Right atrium auricular region (tissue), 2 donors: ENCODE measurements at regions not wholly inside any gene's neighbourhood (a gene's known extent, or its start where the extent isn't known, plus 50 kb on each side); places are given as distances from the start of the nearest gene placed in this dataset.

Experiments used
- DNase-seq: peaks from one replicate; pipeline ENCODE4 v3.0.0-alpha.2; 2019; ENCODE audit warnings: low spot score
- H3K27ac ChIP-seq, 2 donors: fragments of 200-600 bp; sonication (generic); 1 replicate in 1 of 2; 2 replicates in 1 of 2; pipeline ENCODE4 v1.5.1; 2016 to 2019
- H3K27me3 ChIP-seq, 2 donors: fragments of 200-600 bp; sonication (generic); one replicate each; pipeline versions ENCODE4 v1.5.1 to v1.6.0; 2017 to 2019
- H3K36me3 ChIP-seq: fragments of 200-600 bp; sonication (generic); one replicate; pipeline ENCODE4 v1.5.1; 2016
- H3K4me1 ChIP-seq, 2 donors: fragments of 200-600 bp; sonication (generic); one replicate each; pipeline versions ENCODE4 v1.5.1 to v1.6.0; 2017 to 2019
- H3K4me3 ChIP-seq, 2 donors: fragments of 200-600 bp; sonication (generic); 1 replicate in 1 of 2; 2 replicates in 1 of 2; pipeline ENCODE4 v1.5.1; 2017 to 2019; ENCODE audit warnings: mild to moderate bottlenecking in 1 of 2, moderate library complexity in 1 of 2
- H3K9me3 ChIP-seq, 2 donors: fragments of 200-600 bp; sonication (generic); one replicate each; pipeline ENCODE4 v1.5.1; 2019
- CTCF ChIP-seq, 2 donors: fragments of 200-600 bp; sonication (generic); IDR thresholded peaks; one replicate each; pipeline ENCODE4 v1.5.1; 2019; ENCODE audit warnings: antibody characterized with exemption in 2 of 2

- no peaks in the 10 kb centered on the region for H3K4me1 ChIP-seq
- no peak for TF ChIP-seq CTCF (IDR thresholded peaks at IDR 0.05)
- no peak for DNase-seq
- no peak overlapping the region for H3K27ac ChIP-seq
- H3K4me3 ChIP-seq = no peak overlapping the region
- H3K36me3 ChIP-seq = no peaks in the 10 kb centered on the region
- H3K9me3 ChIP-seq = no peaks in the 10 kb centered on the region
- no peaks in the 10 kb centered on the region for H3K27me3 ChIP-seq
These were observed 117.6 kb upstream of the CDH4 start for GRCh38 chr20:61134296-61135030.

- H3K27me3 ChIP-seq = no peaks in the 10 kb centered on the region
- H3K9me3 ChIP-seq = no peaks in the 10 kb centered on the region
- no peaks in the 10 kb centered on the region for H3K36me3 ChIP-seq
- no peak for TF ChIP-seq CTCF (IDR thresholded peaks at IDR 0.05)
- DNase-seq = no peak
- no peaks in the 10 kb centered on the region for H3K4me1 ChIP-seq
- no peak overlapping the region for H3K27ac ChIP-seq
- no peak overlapping the region for H3K4me3 ChIP-seq
These were observed 116.8 kb upstream of the CDH4 start for GRCh38 chr20:61135266-61135665.

- no peaks in the 10 kb centered on the region for H3K4me1 ChIP-seq
- H3K27me3 ChIP-seq = no peaks in the 10 kb centered on the region
- no peak for DNase-seq
- TF ChIP-seq CTCF (IDR thresholded peaks at IDR 0.05) = no peak
- no peak overlapping the region for H3K27ac ChIP-seq
- H3K4me3 ChIP-seq = no peak overlapping the region
- no peaks in the 10 kb centered on the region for H3K9me3 ChIP-seq
- H3K36me3 ChIP-seq = no peaks in the 10 kb centered on the region
These were observed 116.1 kb upstream of the CDH4 start for GRCh38 chr20:61135968-61136367.

- Histone ChIP-seq H3K4me1 (no peaks in the 10 kb centered on the region), H3K9me3 (no peaks in the 10 kb centered on the region), H3K27ac (no peak overlapping the region), H3K36me3 (no peaks in the 10 kb centered on the region), H3K4me3 (no peak overlapping the region), H3K27me3 (no peaks in the 10 kb centered on the region)
- no peak for TF ChIP-seq CTCF (IDR thresholded peaks at IDR 0.05)
- no peak for DNase-seq
These were observed 113.5 kb upstream of the CDH4 start for GRCh38 chr20:61138566-61138965.

- Histone ChIP-seq H3K4me3 (no peak overlapping the region), H3K9me3 (peaks cover 0 to 1% of the 10 kb centered on the region in 2 donors), H3K36me3 (no peaks in the 10 kb centered on the region), H3K27me3 (no peaks in the 10 kb centered on the region), H3K27ac (no peak overlapping the region), H3K4me1 (no peaks in the 10 kb centered on the region)
- DNase-seq = no peak
- TF ChIP-seq CTCF (IDR thresholded peaks at IDR 0.05) = no peak
These were observed 113.0 kb upstream of the CDH4 start for GRCh38 chr20:61139031-61139430.

GRCh38 chr20:61140576-61140975 is 111.5 kb upstream of the CDH4 start:
- no peaks in the 10 kb centered on the region for H3K4me1 ChIP-seq
- H3K27ac ChIP-seq = no peak overlapping the region
- H3K36me3 ChIP-seq = no peaks in the 10 kb centered on the region
- H3K9me3 ChIP-seq = peaks cover 0 to 16% of the 10 kb centered on the region in 2 donors
- H3K4me3 ChIP-seq = no peak overlapping the region
- H3K27me3 ChIP-seq = no peaks in the 10 kb centered on the region
- no peak for TF ChIP-seq CTCF (IDR thresholded peaks at IDR 0.05)
- DNase-seq = no peak
